SW 1271 (cell line): ENCODE measurements at regions not wholly inside any gene's neighbourhood (a gene's known extent, or its start where the extent isn't known, plus 50 kb on each side); places are given as distances from the start of the nearest gene placed in this dataset.
A peak's percentile ranks its signal among the peaks of the same experiment; 100 is the strongest.

Experiments used
- DNase-seq, 2 experiments: peaks; one replicate each; lab custom pipeline; 2025; lab: John Stamatoyannopoulos, UW

DNA sequence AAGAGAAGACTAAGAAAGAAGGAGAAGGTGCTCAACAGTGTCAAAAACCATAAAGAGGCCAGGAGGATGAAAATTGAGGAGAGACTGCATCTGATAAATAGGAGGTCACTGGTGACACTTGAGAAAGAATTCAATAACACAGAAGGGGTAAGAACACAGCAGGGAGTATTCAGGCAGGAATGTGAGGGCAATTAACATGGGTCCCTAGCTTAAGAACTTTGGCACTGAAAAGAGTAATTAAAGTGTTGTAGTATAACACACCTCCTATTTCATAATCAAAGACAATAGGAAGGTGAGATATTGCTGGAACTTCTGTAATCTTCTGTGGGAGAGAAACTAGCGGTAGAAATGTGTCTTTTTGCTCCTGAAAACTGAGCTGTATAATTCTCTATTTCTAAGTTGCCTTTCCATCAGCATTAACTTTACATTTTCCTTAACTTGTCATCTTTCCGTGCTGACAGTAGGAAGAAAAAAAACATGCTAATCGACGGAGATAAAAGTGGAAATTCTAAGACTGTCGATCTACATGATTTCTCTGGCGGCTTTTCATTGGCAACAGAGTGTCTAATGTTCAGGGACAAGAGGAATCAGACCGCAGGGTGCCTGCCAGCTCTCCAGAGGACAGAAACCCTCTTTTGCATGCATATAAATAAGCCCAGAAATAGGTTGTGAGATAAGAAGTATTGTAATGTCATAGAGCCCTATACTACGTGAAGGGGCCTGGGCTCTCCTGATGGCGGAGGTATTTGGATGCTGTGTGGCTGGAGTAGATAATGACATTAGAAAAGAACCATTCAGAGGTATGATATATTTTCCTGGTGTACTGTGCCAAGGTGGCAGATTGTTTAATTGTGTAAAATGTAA, 147.9 kb upstream of the GAP43 start:
- no peak for DNase-seq

GRCh38 chr3:115476472-115476871, 146.8 kb upstream of the GAP43 start:
- no peak for DNase-seq

- DNase-seq, result no peak
Measured at GRCh38 chr3:115478359-115478758, 145.0 kb upstream of the GAP43 start.

GRCh38 chr3:115486880-115487279, 136.4 kb upstream of the GAP43 start:
- DNase-seq, result no peak

DNA sequence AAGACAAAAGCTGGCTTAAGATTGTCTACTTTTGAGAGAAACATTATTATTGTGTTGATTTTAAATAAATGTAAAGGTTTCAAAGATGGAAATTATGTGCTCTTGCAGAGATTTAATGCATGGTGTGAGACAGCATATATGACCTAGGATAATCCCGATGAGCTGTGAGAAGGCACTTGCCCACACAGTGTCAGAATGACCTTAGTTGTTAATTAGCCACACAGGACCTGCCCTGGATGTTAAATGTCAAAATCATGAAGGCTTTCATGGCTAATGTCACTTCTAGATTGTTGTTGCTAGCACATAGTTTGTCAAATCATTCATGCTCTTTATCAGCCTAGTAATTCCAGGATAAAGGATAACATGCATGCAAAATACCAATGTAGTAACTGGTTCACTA, 135.3 kb upstream of the GAP43 start:
- DNase-seq, result no peak

- DNase-seq, result no peak
Measured at GRCh38 chr3:115488409-115488808, 134.9 kb upstream of the GAP43 start.

GRCh38 chr3:115494826-115495225, 128.5 kb upstream of the GAP43 start:
- DNase-seq, result no peak

GRCh38 chr3:115498421-115498820, 124.9 kb upstream of the GAP43 start:
- DNase-seq, result no peak

- DNase-seq, result no peak
Measured at GRCh38 chr3:115498898-115499297, 124.4 kb upstream of the GAP43 start.

- DNase-seq, result no peak
Measured at GRCh38 chr3:115499666-115500065, 123.6 kb upstream of the GAP43 start.

DNA sequence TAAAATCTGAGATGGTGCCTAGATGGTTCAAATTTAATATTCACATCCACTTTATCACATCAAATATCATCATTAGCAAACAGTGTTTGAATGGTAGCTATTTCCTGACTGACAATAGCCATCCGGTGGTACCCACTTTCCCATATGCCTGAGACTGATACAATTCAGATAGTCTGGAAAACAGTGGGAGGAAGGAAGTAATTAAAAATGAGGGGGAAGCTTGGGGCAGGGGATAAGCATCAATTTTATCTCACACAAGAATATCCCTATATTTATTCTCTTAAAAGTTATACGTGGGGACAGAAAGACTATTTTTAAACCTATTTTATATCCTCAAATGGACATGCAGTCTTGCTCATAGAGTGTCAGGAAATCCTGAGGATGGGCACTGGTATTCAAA, 122.5 kb upstream of the GAP43 start:
- DNase-seq, result no peak

GRCh38 chr3:115502128-115502527, 121.2 kb upstream of the GAP43 start:
- no peak for DNase-seq

GRCh38 chr3:115503394-115503793, 119.9 kb upstream of the GAP43 start:
- DNase-seq, result no peak

GRCh38 chr3:115508562-115508961, 114.7 kb upstream of the GAP43 start:
- DNase-seq, result no peak

DNA sequence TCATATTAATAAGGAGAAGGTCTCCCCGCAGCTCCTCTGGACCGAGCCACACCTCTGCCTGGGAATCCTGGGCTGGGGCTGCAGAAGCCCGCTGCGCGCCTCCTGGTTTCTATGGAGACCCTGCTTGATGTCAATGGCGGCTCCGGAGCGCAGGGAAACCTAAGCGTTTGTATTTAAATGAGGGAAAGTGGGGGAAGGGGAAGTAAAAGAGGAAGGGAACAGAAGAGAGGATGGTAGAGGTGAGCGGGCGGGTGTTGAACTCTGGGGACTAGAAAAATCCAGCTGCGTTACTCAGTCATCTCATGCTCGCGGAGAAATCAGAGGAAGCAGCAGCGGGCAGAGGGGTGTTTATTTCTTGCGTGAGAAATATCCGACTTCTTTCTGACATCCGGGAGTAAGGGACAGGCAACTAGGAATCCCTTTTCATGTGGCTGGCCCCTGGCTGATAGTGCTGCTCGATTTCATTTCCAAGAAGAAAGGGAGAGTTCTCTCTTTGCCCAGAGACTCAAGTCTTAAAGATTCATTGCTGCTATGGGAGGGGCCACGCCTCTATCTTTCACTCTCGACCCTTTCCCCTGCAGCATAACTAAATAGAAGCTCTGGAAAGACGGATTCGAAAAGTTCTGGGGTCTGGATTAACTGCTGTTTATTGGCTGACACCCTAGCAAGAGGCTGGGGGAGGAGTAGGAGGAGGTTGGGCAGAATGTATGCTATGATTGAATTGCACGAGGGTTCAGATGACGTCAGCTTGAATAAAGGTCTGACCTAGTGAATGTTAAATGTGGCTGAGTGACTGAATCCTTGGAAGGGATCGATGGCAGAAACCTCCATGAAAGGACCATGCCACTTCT, 110.5 kb upstream of the GAP43 start:
- no peak for DNase-seq

DNA sequence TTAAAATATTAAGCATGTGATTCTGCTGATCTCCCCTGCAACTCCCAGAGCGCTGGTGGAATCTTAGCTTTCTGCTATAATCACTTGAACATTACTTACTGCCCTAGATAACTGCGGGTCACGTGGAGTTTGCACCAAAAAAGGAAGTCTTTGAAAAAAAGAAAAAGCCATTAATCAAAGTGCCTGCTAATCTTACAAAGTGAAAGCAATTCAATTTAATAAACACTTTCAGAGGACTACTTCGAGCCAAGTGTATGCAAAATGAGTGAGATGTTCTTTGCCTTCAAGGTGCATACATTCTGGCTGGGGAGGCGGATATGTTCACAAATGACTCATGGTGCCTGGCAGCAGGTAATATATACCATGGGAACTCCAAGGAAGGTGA, 109.9 kb upstream of the GAP43 start:
- no peak for DNase-seq

GRCh38 chr3:115517457-115518050, 105.8 kb upstream of the GAP43 start:
- no peak for DNase-seq

DNA sequence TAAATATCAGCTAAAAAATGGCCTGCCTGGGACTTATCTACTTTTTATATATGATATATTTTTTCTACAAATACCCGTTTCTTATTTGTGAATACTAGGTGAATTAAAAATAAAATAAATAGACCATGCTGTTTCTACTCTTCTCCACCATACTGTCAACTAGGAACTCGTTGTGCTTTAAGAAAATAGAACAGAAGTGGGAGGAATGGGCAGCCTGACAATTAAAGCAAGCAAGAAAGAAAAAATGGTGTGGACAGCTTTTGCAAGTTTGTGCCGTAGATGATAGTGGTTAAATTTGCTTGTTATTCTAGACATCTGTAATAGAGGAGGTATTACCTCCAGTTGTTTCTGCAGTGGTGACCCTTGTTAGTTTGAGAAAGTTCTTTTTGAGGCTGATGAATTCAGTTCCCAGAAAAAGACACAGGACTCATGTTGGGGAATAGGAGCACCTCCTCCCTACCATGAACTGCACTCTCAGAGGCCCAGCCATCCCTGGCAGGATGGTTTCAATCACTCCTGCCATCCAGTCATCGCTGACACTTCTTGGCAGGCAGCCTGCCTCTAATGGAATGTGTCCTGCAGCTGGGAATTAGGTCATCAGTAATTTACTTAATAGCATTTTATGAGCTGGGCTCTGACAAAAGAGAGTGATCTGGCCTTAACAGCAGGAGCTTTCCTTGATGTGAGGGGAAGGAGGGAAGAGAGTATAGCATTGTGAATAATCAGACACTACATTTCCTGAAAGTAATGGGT, 105.0 kb upstream of the GAP43 start:
- DNase-seq, result peak in 1 of 2 experiments; percentile 11

- no peak for DNase-seq
Measured at GRCh38 chr3:115520241-115520640, 103.1 kb upstream of the GAP43 start.

DNA sequence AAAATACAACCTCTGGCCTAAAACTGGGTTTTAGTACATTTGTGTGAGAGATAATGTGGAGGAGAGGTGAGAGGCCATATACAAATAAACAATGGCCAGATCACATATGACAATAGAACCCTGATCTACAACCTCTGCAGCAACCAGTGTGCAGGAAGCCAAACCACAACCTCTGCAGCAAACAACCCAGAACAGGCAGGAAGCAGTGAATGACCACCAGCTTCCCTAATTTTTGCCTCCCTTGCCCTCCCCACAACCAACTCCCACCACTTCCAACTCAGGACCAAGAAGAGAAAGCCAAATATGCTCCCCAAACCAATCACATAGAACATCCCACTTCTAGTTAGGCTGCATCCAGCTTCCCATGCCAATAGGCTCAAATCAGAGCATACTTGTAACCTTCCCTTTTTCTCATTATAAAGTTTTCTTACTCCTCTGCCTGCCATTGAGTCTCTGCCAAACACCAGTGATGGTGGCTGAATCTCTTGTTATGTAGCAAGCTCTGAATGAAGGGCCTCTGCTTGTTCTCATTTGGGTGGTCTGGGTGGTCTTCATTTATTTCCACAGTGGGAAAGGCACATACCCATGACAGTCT, 102.6 kb upstream of the GAP43 start:
- no peak for DNase-seq

DNA sequence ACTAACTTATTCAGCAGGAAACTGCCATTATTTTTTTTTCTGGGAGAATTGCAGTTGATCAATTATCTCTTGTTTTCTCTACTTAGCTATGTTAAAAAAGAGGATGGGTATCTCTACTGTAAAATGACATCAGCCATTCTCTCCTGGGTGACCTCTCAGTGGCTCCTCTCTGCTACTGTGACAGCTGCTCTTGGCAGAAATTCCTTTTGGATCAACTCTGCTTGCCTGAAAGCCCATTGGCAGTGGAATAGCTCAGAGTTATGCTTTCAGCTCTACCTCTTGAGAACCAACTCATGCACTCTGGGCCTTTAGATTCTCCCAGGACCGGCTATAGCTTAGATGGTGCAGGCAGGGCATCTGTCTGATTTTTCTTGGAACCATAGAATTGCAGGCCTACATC, 99.9 kb upstream of the GAP43 start:
- DNase-seq, result no peak

- DNase-seq, result no peak
Measured at GRCh38 chr3:115524549-115524948, 98.8 kb upstream of the GAP43 start.
